ENCODE measurements at regions not wholly inside any gene's neighbourhood (a gene's known extent, or its start where the extent isn't known, plus 50 kb on each side); places are given as distances from the start of the nearest gene placed in this dataset.

DNA sequence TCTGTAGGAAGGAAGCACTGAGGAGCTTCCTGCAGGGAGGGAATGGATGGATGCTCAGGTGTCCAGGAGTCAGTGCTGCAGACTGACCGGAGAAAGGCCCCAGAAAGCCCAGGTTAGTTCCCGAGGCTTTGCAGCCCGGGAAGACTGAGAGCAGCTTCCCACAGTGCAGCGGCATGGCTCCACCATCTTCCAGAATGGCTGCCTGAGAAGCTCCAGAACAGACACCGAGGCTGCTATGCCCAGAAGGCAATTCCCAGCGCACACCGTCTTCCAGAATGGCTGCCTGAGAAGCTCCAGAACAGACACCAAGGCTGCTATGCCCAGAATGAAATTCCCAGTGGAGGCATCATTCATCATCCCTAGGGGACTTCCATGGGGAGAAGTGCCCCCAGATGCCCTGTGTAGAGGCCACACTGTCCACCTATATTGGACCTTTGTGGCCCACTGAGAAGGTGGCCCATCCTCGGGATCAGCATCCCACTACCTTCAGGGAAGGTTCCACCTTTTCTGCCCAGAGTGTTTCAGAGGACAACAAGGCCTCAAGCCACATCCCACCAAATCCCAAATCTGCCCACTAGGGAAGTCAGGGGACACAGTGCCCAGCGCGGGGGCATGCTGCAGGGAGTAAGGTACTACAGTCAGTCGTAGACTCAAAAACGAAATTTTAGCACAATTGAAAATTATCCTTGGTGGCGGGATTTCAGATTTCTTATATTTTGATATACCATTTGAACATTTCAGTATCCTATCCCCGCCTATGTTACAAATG is 80.5 kb downstream of the KCNF1 start:
- H3K27me3 Mint-ChIP-seq (ENCODE audit: low read depth) = peaks cover 3% of the 10 kb centered on the region
- no peak for DNase-seq (ENCODE audit: low spot score)
- no peaks in the 10 kb centered on the region for H3K36me3 Mint-ChIP-seq (ENCODE audit: low read depth)
- no peak overlapping the region for H3K27ac Mint-ChIP-seq
- H3K4me3 Mint-ChIP-seq = no peak overlapping the region
- no peaks in the 10 kb centered on the region for H3K4me1 Mint-ChIP-seq (ENCODE audit: low read depth)
- H3K9me3 Mint-ChIP-seq = no peaks in the 10 kb centered on the region

GRCh38 chr2:10993001-10993481 is 81.3 kb downstream of the KCNF1 start:
- Mint-ChIP-seq H3K9me3 (no peaks in the 10 kb centered on the region), H3K27ac (no peak overlapping the region), H3K36me3 (ENCODE audit: low read depth) (no peaks in the 10 kb centered on the region), H3K27me3 (ENCODE audit: low read depth) (no peaks in the 10 kb centered on the region), H3K4me3 (no peak overlapping the region), H3K4me1 (ENCODE audit: low read depth) (no peaks in the 10 kb centered on the region)
- DNase-seq (ENCODE audit: low spot score) = no peak

DNA sequence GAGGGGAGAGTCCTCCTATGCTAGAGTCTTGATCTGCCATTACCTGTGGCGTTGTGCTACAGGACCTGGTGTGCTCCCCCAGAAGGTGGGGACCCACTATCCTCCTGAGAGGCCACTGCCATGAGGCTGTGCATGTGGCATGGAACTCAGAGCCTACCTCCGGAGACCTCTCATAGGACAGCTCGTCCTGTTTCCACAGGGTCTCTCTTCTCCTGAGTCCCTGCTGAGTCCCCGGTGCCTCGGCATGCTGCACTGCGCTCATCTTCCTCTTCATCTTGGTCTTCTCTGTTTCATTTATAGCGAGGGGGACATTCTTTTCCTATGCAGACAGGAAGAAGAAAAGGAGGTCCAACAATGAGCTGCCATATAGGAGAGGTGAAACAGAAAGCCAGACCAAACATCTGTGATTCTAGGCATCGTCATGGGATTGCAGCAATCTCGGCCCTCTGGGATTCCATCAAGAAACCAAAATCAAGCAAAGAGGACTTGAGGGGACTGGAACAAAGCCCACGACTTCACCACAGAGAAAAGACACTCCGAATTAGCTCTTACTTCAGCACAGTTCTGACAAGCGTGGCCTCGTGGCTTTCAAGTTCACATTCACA is 83.7 kb downstream of the KCNF1 start:
- Mint-ChIP-seq H3K27me3 (ENCODE audit: low read depth) (no peaks in the 10 kb centered on the region), H3K27ac (no peak overlapping the region), H3K36me3 (ENCODE audit: low read depth) (no peaks in the 10 kb centered on the region), H3K4me3 (no peak overlapping the region), H3K9me3 (no peaks in the 10 kb centered on the region), H3K4me1 (ENCODE audit: low read depth) (no peaks in the 10 kb centered on the region)
- DNase-seq (ENCODE audit: low spot score) = no peak

- Mint-ChIP-seq H3K4me3 (no peak overlapping the region), H3K9me3 (no peaks in the 10 kb centered on the region), H3K27ac (no peak overlapping the region), H3K4me1 (ENCODE audit: low read depth) (no peaks in the 10 kb centered on the region), H3K36me3 (ENCODE audit: low read depth) (no peaks in the 10 kb centered on the region), H3K27me3 (ENCODE audit: low read depth) (no peaks in the 10 kb centered on the region)
- no peak for DNase-seq (ENCODE audit: low spot score)
These were observed 92.5 kb downstream of the KCNF1 start for GRCh38 chr2:11004199-11004598.

GRCh38 chr2:11005032-11005431 is 93.3 kb downstream of the KCNF1 start:
- Mint-ChIP-seq H3K4me3 (no peak overlapping the region), H3K36me3 (ENCODE audit: low read depth) (no peaks in the 10 kb centered on the region), H3K27me3 (ENCODE audit: low read depth) (no peaks in the 10 kb centered on the region), H3K27ac (no peak overlapping the region), H3K9me3 (no peaks in the 10 kb centered on the region), H3K4me1 (ENCODE audit: low read depth) (no peaks in the 10 kb centered on the region)
- no peak for DNase-seq (ENCODE audit: low spot score)

- DNase-seq (ENCODE audit: low spot score) = no peak
These were observed 94.5 kb downstream of the KCNF1 start for GRCh38 chr2:11006191-11006590.

GRCh38 chr2:11007331-11008264 is 95.9 kb downstream of the KCNF1 start:
- Mint-ChIP-seq H3K27ac (no peak overlapping the region), H3K4me1 (ENCODE audit: low read depth) (no peaks in the 10 kb centered on the region), H3K27me3 (ENCODE audit: low read depth) (no peaks in the 10 kb centered on the region), H3K36me3 (ENCODE audit: low read depth) (no peaks in the 10 kb centered on the region), H3K4me3 (no peak overlapping the region), H3K9me3 (no peaks in the 10 kb centered on the region)
- no peak for DNase-seq (ENCODE audit: low spot score)

More at GRCh38 chr2:11006191-11006590, 94.5 kb downstream of the KCNF1 start:
- Mint-ChIP-seq H3K4me3 (no peak overlapping the region), H3K4me1 (ENCODE audit: low read depth) (no peaks in the 10 kb centered on the region), H3K9me3 (no peaks in the 10 kb centered on the region), H3K27me3 (ENCODE audit: low read depth) (no peaks in the 10 kb centered on the region), H3K27ac (no peak overlapping the region), H3K36me3 (ENCODE audit: low read depth) (no peaks in the 10 kb centered on the region)

GRCh38 chr2:11008773-11009172 is 97.0 kb downstream of the KCNF1 start:
- H3K36me3 Mint-ChIP-seq (ENCODE audit: low read depth) = no peaks in the 10 kb centered on the region
- peaks cover 5% of the 10 kb centered on the region for H3K9me3 Mint-ChIP-seq
- H3K27ac Mint-ChIP-seq = no peak overlapping the region
- DNase-seq (ENCODE audit: low spot score) = no peak
- no peaks in the 10 kb centered on the region for H3K27me3 Mint-ChIP-seq (ENCODE audit: low read depth)
- H3K4me3 Mint-ChIP-seq = no peak overlapping the region
- H3K4me1 Mint-ChIP-seq (ENCODE audit: low read depth) = no peaks in the 10 kb centered on the region

- DNase-seq (ENCODE audit: low spot score) = no peak
- Mint-ChIP-seq H3K9me3 (peaks cover 5% of the 10 kb centered on the region), H3K4me3 (no peak overlapping the region), H3K36me3 (ENCODE audit: low read depth) (no peaks in the 10 kb centered on the region), H3K4me1 (ENCODE audit: low read depth) (no peaks in the 10 kb centered on the region), H3K27ac (no peak overlapping the region), H3K27me3 (ENCODE audit: low read depth) (no peaks in the 10 kb centered on the region)
These were observed 97.4 kb downstream of the KCNF1 start for GRCh38 chr2:11009176-11009575.

DNA sequence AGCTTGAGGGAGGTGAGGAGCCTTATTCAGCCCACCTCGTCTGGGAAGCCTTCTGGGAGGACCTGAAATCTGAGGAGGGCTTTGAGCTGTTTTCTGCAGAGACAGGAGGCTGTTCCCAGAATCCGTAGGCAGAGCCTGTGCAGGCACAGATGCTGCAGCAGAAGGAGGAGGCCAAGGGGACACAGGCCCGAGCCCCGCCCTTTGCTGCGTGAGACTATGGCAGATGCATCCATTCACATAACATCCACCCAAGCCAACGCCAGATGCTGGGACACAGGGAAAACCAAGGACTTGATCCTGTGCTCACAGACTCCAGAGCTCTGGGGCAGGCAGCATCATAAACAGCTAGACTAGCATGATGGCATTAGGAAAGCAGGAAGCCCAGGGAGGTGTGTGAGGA is 98.2 kb downstream of the KCNF1 start:
- peaks cover 5% of the 10 kb centered on the region for H3K9me3 Mint-ChIP-seq
- H3K4me3 Mint-ChIP-seq = no peak overlapping the region
- H3K27me3 Mint-ChIP-seq (ENCODE audit: low read depth) = no peaks in the 10 kb centered on the region
- H3K27ac Mint-ChIP-seq = no peak overlapping the region
- H3K4me1 Mint-ChIP-seq (ENCODE audit: low read depth) = no peaks in the 10 kb centered on the region
- no peaks in the 10 kb centered on the region for H3K36me3 Mint-ChIP-seq (ENCODE audit: low read depth)
- DNase-seq (ENCODE audit: low spot score) = no peak

GRCh38 chr2:11011359-11011758 is 99.6 kb downstream of the KCNF1 start:
- no peaks in the 10 kb centered on the region for H3K4me1 Mint-ChIP-seq (ENCODE audit: low read depth)
- H3K36me3 Mint-ChIP-seq (ENCODE audit: low read depth) = no peaks in the 10 kb centered on the region
- H3K9me3 Mint-ChIP-seq = peaks cover 5% of the 10 kb centered on the region
- no peak for DNase-seq (ENCODE audit: low spot score)
- H3K4me3 Mint-ChIP-seq = no peak overlapping the region
- peaks cover 3% of the 10 kb centered on the region for H3K27me3 Mint-ChIP-seq (ENCODE audit: low read depth)
- no peak overlapping the region for H3K27ac Mint-ChIP-seq

- peaks cover 5% of the 10 kb centered on the region for H3K9me3 Mint-ChIP-seq
- no peak for DNase-seq (ENCODE audit: low spot score)
- H3K27ac Mint-ChIP-seq = no peak overlapping the region
- H3K36me3 Mint-ChIP-seq (ENCODE audit: low read depth) = no peaks in the 10 kb centered on the region
- H3K4me1 Mint-ChIP-seq (ENCODE audit: low read depth) = no peaks in the 10 kb centered on the region
- no peak overlapping the region for H3K4me3 Mint-ChIP-seq
- peaks cover 3% of the 10 kb centered on the region for H3K27me3 Mint-ChIP-seq (ENCODE audit: low read depth)
These were observed 100.5 kb downstream of the KCNF1 start for GRCh38 chr2:11012131-11012693.

DNA sequence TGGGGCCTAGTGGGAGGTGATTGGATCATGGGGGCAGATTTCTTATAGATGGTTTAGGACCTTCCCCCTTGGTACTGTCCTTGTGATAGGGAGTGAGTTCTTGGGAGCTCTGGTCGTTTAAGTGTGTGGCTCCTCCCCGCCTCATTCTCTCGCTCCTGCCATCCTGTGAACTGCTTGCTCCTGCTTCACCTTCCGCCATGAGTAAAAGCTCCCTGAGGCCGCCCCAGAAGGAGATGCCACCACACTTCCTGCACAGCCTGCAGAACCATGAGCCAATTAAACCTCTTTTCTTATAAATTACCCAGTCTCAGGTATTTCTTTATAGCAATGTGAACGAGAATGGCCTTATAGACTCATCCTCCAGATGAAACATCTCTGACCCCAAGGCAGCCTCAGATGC is 101.5 kb downstream of the KCNF1 start:
- Mint-ChIP-seq H3K4me3 (no peak overlapping the region), H3K4me1 (ENCODE audit: low read depth) (no peaks in the 10 kb centered on the region), H3K36me3 (ENCODE audit: low read depth) (no peaks in the 10 kb centered on the region), H3K27ac (no peak overlapping the region), H3K9me3 (peaks cover 5% of the 10 kb centered on the region), H3K27me3 (ENCODE audit: low read depth) (peaks cover 6% of the 10 kb centered on the region)
- no peak for DNase-seq (ENCODE audit: low spot score)

DNA sequence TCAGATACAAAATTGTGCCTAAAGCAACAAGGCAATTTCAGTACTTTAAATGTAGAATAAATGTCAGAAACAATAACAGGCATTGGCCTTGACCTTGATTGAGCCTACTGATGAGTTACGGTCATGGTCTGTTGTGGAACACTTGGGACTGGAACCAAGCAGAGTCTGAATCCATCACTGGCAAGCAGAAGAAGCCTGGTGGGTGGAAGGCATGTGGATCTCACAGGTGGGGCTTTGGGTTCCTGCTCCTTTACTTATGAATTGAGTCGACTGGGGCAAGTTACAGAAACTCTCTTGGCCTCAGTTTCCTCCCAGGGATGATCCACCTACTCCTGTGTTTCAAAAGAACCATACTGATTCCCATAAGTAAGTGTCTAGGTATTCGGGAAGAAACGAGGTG is 102.3 kb downstream of the KCNF1 start:
- Mint-ChIP-seq H3K4me1 (ENCODE audit: low read depth) (no peaks in the 10 kb centered on the region), H3K36me3 (ENCODE audit: low read depth) (no peaks in the 10 kb centered on the region), H3K27ac (no peak overlapping the region), H3K4me3 (no peak overlapping the region), H3K9me3 (peaks cover 5% of the 10 kb centered on the region), H3K27me3 (ENCODE audit: low read depth) (peaks cover 9% of the 10 kb centered on the region)
- DNase-seq (ENCODE audit: low spot score) = no peak
